ENCODE measurements at regions not wholly inside any gene's neighbourhood (a gene's known extent, or its start where the extent isn't known, plus 50 kb on each side); places are given as distances from the start of the nearest gene placed in this dataset.

GRCh38 chr13:74622284-74622683 is 488.1 kb upstream of the KLF12 start:
- no peaks in the 10 kb centered on the region for H4K20me1 ChIP-seq (ENCODE audit: low read depth, low read length)
- no peak overlapping the region for H3K4me2 ChIP-seq (ENCODE audit: low read depth, low read length, poor library complexity, severe bottlenecking)
- no peaks in the 10 kb centered on the region for H3K9me2 ChIP-seq (replicated peaks; ENCODE audit: insufficient read depth, low read length)
- H3K36me3 ChIP-seq (ENCODE audit: low read length) = no peaks in the 10 kb centered on the region
- H3K9ac ChIP-seq (ENCODE audit: low read length) = no peak overlapping the region
- H3K27me3 ChIP-seq (ENCODE audit: low read length) = no peaks in the 10 kb centered on the region
- no peak overlapping the region for H3K27ac ChIP-seq (ENCODE audit: low read depth, low read length)
- H3F3A ChIP-seq (ENCODE audit: insufficient read depth) = no peaks in the 10 kb centered on the region
- no peaks in the 10 kb centered on the region for H3K9me3 ChIP-seq (ENCODE audit: insufficient read depth, low read length)
- TF ChIP-seq CTCF (IDR thresholded peaks at IDR 0.05; ENCODE audit: insufficient read depth, low read length, poor library complexity, severe bottlenecking) = no peak
- no peak for TF ChIP-seq EZH2phosphoT487 (conservative IDR thresholded peaks at IDR 0.05; ENCODE audit: low read length)
- H2AFZ ChIP-seq (ENCODE audit: low read depth, low read length, severe bottlenecking) = no peak overlapping the region
- no peak overlapping the region for H3K4me3 ChIP-seq (ENCODE audit: insufficient read depth, low read length, poor library complexity, severe bottlenecking)
- no peaks in the 10 kb centered on the region for H3K79me2 ChIP-seq (ENCODE audit: insufficient read depth, low read length)

- Histone ChIP-seq H3K9ac (ENCODE audit: low read length) (no peak overlapping the region), H3K27me3 (ENCODE audit: low read length) (no peaks in the 10 kb centered on the region), H3K9me3 (ENCODE audit: insufficient read depth, low read length) (no peaks in the 10 kb centered on the region), H2AFZ (ENCODE audit: low read depth, low read length, severe bottlenecking) (no peak overlapping the region), H3K27ac (ENCODE audit: low read depth, low read length) (no peak overlapping the region), H3K79me2 (ENCODE audit: insufficient read depth, low read length) (no peaks in the 10 kb centered on the region), H4K20me1 (ENCODE audit: low read depth, low read length) (no peaks in the 10 kb centered on the region), H3K9me2 (replicated peaks; ENCODE audit: insufficient read depth, low read length) (no peaks in the 10 kb centered on the region), H3F3A (ENCODE audit: insufficient read depth) (no peaks in the 10 kb centered on the region), H3K4me2 (ENCODE audit: low read depth, low read length, poor library complexity, severe bottlenecking) (no peak overlapping the region), H3K36me3 (ENCODE audit: low read length) (no peaks in the 10 kb centered on the region), H3K4me3 (ENCODE audit: insufficient read depth, low read length, poor library complexity, severe bottlenecking) (no peak overlapping the region)
- TF ChIP-seq CTCF (IDR thresholded peaks at IDR 0.05; ENCODE audit: insufficient read depth, low read length, poor library complexity, severe bottlenecking) = no peak
- no peak for TF ChIP-seq EZH2phosphoT487 (conservative IDR thresholded peaks at IDR 0.05; ENCODE audit: low read length)
Observed at GRCh38 chr13:74620711-74621110, 486.5 kb upstream of the KLF12 start.

GRCh38 chr13:74620308-74620707 is 486.1 kb upstream of the KLF12 start:
- H3K4me2 ChIP-seq (ENCODE audit: low read depth, low read length, poor library complexity, severe bottlenecking) = no peak overlapping the region
- H2AFZ ChIP-seq (ENCODE audit: low read depth, low read length, severe bottlenecking) = no peak overlapping the region
- no peaks in the 10 kb centered on the region for H3K9me3 ChIP-seq (ENCODE audit: insufficient read depth, low read length)
- H4K20me1 ChIP-seq (ENCODE audit: low read depth, low read length) = no peaks in the 10 kb centered on the region
- H3K79me2 ChIP-seq (ENCODE audit: insufficient read depth, low read length) = no peaks in the 10 kb centered on the region
- no peaks in the 10 kb centered on the region for H3K9me2 ChIP-seq (replicated peaks; ENCODE audit: insufficient read depth, low read length)
- H3K9ac ChIP-seq (ENCODE audit: low read length) = no peak overlapping the region
- no peaks in the 10 kb centered on the region for H3F3A ChIP-seq (ENCODE audit: insufficient read depth)
- H3K36me3 ChIP-seq (ENCODE audit: low read length) = no peaks in the 10 kb centered on the region
- H3K27ac ChIP-seq (ENCODE audit: low read depth, low read length) = no peak overlapping the region
- H3K4me3 ChIP-seq (ENCODE audit: insufficient read depth, low read length, poor library complexity, severe bottlenecking) = no peak overlapping the region
- TF ChIP-seq EZH2phosphoT487 (conservative IDR thresholded peaks at IDR 0.05; ENCODE audit: low read length) (no peak), CTCF (IDR thresholded peaks at IDR 0.05; ENCODE audit: insufficient read depth, low read length, poor library complexity, severe bottlenecking) (no peak)
- H3K27me3 ChIP-seq (ENCODE audit: low read length) = no peaks in the 10 kb centered on the region

Measured in SU-DHL-6 (cell line).